Breast epithelium (tissue), 3 donors: ENCODE measurements at regions not wholly inside any gene's neighbourhood (a gene's known extent, or its start where the extent isn't known, plus 50 kb on each side); places are given as distances from the start of the nearest gene placed in this dataset.

Source experiments
- POLR2A ChIP-seq: fragments of 450-650 bp; IDR thresholded peaks from one replicate; pipeline ENCODE4 v1.6.1; 2016; ENCODE audit warnings: antibody characterized with exemption, mild to moderate bottlenecking, moderate library complexity
- TF ChIP-seq, protein P1 (sequence below), 3 donors: fragments of 450-650 bp; IDR thresholded peaks; one replicate each; pipeline ENCODE4 v1.5.1; 2016 to 2017; ENCODE audit warnings: antibody characterized with exemption in 3 of 3, mild to moderate bottlenecking in 3 of 3, moderate library complexity in 3 of 3

- TF ChIP-seq POLR2A: no peak
- TF ChIP-seq, protein P1, sequence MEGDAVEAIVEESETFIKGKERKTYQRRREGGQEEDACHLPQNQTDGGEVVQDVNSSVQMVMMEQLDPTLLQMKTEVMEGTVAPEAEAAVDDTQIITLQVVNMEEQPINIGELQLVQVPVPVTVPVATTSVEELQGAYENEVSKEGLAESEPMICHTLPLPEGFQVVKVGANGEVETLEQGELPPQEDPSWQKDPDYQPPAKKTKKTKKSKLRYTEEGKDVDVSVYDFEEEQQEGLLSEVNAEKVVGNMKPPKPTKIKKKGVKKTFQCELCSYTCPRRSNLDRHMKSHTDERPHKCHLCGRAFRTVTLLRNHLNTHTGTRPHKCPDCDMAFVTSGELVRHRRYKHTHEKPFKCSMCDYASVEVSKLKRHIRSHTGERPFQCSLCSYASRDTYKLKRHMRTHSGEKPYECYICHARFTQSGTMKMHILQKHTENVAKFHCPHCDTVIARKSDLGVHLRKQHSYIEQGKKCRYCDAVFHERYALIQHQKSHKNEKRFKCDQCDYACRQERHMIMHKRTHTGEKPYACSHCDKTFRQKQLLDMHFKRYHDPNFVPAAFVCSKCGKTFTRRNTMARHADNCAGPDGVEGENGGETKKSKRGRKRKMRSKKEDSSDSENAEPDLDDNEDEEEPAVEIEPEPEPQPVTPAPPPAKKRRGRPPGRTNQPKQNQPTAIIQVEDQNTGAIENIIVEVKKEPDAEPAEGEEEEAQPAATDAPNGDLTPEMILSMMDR (IDR thresholded peaks at IDR 0.05): no peak
Measured at GRCh38 chr10:6885284-6885683, 305.2 kb upstream of the PRKCQ start.
